ENCODE measurements at regions not wholly inside any gene's neighbourhood (a gene's known extent, or its start where the extent isn't known, plus 50 kb on each side); places are given as distances from the start of the nearest gene placed in this dataset.

DNA sequence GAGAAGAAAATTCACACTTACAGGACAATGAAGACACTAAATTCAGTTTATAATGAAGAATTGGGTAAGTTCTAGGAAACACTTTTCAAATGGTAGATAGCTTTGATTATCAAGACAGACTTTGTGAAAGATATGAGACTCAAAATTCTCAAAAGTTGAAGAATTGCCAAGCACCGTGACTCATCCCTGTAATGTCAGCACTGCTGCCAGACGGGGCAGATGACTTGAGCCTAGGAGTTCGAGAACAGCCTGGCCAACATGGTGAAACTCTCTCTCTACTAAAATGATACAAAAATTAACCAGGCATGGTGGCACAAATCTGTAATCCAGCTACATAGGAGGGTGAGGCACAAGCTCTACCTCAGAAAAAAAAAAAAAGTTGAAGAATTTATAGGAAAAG, 1820.1 kb upstream of the LRRTM1 start:
- POLR2A ChIA-PET = no interaction called here
- H3K36me3 Mint-ChIP-seq = no peaks in the 10 kb centered on the region

DNA sequence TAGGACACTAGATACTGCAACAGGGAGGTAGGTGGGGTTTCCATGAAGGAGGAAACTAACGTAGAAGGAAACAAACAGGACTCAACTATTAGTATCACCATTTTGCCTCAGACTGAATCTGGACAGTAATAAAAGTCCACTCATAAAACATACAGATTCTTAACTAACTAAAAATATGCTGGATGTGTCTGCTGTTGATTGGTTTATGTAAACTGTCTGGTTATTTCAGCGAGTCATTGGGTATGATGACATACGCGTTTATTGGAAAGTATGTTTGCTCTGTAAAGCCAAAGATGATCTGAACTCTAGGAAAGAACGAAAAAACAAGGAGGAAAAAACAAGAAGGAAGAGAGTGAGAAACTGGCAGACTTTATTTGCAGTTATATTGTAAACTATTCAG, 1816.1 kb upstream of the LRRTM1 start:
- DNase-seq (no peak), ATAC-seq (no peak)
- Mint-ChIP-seq H3K36me3 (no peaks in the 10 kb centered on the region), H3K9me3 (peaks cover 0 to 27% (median 8%) of the 10 kb centered on the region in 9 donors), H3K4me1 (no peaks in the 10 kb centered on the region), H3K27me3 (no peaks in the 10 kb centered on the region), H3K4me3 (no peak overlapping the region), H3K27ac (no peak overlapping the region)
- POLR2A ChIA-PET = no interaction called here

More for the DNA sequence above, 1820.1 kb upstream of the LRRTM1 start:
- Mint-ChIP-seq H3K27me3 (no peaks in the 10 kb centered on the region), H3K9me3 (peaks cover 4 to 34% (median 17%) of the 10 kb centered on the region in 9 donors), H3K27ac (no peak overlapping the region), H3K4me1 (no peaks in the 10 kb centered on the region), H3K4me3 (no peak overlapping the region)
- ATAC-seq (no peak), DNase-seq (no peak)

GRCh38 chr2:82120115-82120514, 1815.6 kb upstream of the LRRTM1 start:
- Mint-ChIP-seq H3K27ac (no peak overlapping the region), H3K4me1 (no peaks in the 10 kb centered on the region), H3K9me3 (peaks cover 0 to 23% (median 8%) of the 10 kb centered on the region in 9 donors), H3K36me3 (no peaks in the 10 kb centered on the region), H3K27me3 (no peaks in the 10 kb centered on the region), H3K4me3 (no peak overlapping the region)
- DNase-seq = no peak
- POLR2A ChIA-PET = no interaction called here
- ATAC-seq = no peak

DNA sequence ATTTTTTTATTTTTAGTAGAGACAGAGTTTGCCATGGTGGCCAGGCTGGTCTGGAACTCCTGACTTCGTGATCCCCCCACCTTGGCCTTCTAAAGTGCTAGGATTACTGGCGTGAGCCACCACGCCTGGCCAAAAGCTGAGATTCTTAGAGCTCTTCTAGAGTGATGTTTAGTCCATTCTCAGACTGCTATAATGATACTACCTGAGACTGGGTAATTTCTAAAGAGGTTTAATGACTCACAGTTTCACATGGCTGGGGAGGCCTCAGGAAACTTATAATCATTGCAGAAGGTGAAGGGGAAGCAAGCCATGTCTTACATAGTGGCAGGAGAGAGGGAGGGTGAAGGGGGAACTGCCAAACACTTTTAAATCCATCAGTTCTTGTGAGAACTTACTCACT, 1804.9 kb upstream of the LRRTM1 start:
- no peak for ATAC-seq
- Mint-ChIP-seq H3K4me1 (no peaks in the 10 kb centered on the region), H3K27me3 (no peaks in the 10 kb centered on the region), H3K9me3 (peaks cover 3 to 36% (median 15%) of the 10 kb centered on the region in 9 donors), H3K27ac (no peak overlapping the region), H3K36me3 (no peaks in the 10 kb centered on the region), H3K4me3 (no peak overlapping the region)
- DNase-seq = no peak
- POLR2A ChIA-PET = no interaction called here

DNA sequence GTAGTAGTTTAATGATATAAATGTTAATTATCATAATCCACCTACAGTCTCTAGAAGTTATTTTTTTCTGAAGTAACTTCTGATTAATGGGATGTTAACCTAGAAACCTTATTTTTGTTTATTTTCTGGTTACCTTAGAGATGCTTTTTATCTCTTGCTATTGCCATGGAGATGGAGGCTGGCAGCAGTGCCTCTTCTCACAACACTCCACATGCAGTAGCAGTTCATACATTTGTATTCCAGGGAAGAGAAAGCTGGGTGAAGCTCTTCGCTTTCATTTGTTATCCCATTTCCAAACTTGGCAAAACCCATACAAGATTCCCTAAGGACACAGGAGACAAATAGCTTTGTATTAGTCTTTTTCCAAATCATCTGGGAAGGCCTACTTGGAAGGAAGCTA, 1794.1 kb upstream of the LRRTM1 start:
- ATAC-seq = no peak
- H3K27ac Mint-ChIP-seq = no peak overlapping the region
- H3K36me3 Mint-ChIP-seq = no peaks in the 10 kb centered on the region
- POLR2A ChIA-PET = no interaction called here
- DNase-seq = no peak
- peaks cover 0 to 3% (median 2%) of the 10 kb centered on the region in 9 donors for H3K9me3 Mint-ChIP-seq
- no peaks in the 10 kb centered on the region for H3K4me1 Mint-ChIP-seq
- no peak overlapping the region for H3K4me3 Mint-ChIP-seq
- no peaks in the 10 kb centered on the region for H3K27me3 Mint-ChIP-seq

DNA sequence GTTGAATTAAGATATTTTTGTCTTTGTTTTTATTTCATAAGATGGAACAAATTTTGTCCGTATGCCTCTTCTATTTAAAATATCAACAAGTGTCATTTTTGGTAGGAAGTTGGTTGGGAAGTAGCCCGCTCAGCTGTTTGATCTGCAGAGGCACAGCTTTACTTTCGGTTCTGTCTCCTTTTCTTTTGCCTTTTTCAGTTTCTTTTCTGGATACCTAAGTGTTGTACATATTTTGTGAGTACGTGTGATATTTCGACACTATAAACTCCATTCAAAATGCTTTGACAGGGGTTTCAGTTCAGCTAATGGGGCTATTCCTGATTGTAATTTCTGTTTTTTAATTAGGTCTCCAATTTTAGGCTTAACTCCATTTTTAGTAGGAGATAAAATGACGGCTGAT, 1785.0 kb upstream of the LRRTM1 start:
- H3K36me3 Mint-ChIP-seq = no peaks in the 10 kb centered on the region
- H3K9me3 Mint-ChIP-seq = peaks cover 0 to 27% (median 9%) of the 10 kb centered on the region in 9 donors
- no peak for ATAC-seq
- DNase-seq = no peak
- POLR2A ChIA-PET = no interaction called here
- H3K4me1 Mint-ChIP-seq = no peaks in the 10 kb centered on the region
- no peak overlapping the region for H3K27ac Mint-ChIP-seq
- peak overlapping the region in 1 of 10 donors; percentile 3 for H3K4me3 Mint-ChIP-seq
- H3K27me3 Mint-ChIP-seq = no peaks in the 10 kb centered on the region

GRCh38 chr2:82084679-82085392, 1780.3 kb upstream of the LRRTM1 start:
- H3K27me3 Mint-ChIP-seq = no peaks in the 10 kb centered on the region
- POLR2A ChIA-PET = interaction anchor here (0.7 kb wide), 1 partner anchor 190 kb away, joined by 3 read pairs; no protein-coding TSS in a partner anchor
- no peaks in the 10 kb centered on the region for H3K36me3 Mint-ChIP-seq
- no peak overlapping the region for H3K4me3 Mint-ChIP-seq
- DNase-seq (no peak), ATAC-seq (no peak)
- no peak overlapping the region for H3K27ac Mint-ChIP-seq
- peaks cover 1 to 29% (median 13%) of the 10 kb centered on the region in 9 donors for H3K9me3 Mint-ChIP-seq
- no peaks in the 10 kb centered on the region for H3K4me1 Mint-ChIP-seq

GRCh38 chr2:82075875-82076274, 1771.3 kb upstream of the LRRTM1 start:
- no peak overlapping the region for H3K4me3 Mint-ChIP-seq
- peaks cover 0 to 26% (median 8%) of the 10 kb centered on the region in 9 donors for H3K9me3 Mint-ChIP-seq
- H3K27ac Mint-ChIP-seq = no peak overlapping the region
- no peaks in the 10 kb centered on the region for H3K4me1 Mint-ChIP-seq
- DNase-seq = no peak
- H3K36me3 Mint-ChIP-seq = no peaks in the 10 kb centered on the region
- H3K27me3 Mint-ChIP-seq = no peaks in the 10 kb centered on the region
- POLR2A ChIA-PET = no interaction called here
- no peak for ATAC-seq

DNA sequence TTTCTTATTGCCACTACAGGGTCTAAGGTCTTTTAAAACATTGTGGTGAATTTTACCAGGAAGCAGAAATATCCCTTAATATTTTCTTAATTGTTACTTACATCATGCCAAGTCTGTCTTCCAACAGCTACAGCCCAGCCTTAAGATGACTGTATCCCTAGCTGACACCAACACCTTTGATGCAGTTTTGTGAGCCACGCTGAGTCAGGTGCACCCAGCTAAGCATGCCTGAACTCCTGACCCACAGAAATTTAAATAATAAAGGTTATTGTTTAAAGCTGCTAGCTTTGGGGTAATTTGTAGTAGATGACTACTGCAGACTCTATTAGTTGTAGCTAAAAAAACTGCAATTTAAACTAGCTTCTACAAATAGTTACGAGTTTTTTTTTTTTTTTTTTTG, 1757.9 kb upstream of the LRRTM1 start:
- H3K36me3 Mint-ChIP-seq = no peaks in the 10 kb centered on the region
- no peak for DNase-seq
- no peaks in the 10 kb centered on the region for H3K4me1 Mint-ChIP-seq
- no peak overlapping the region for H3K27ac Mint-ChIP-seq
- no peak for ATAC-seq
- POLR2A ChIA-PET = no interaction called here
- peaks cover 0 to 14% (median 7%) of the 10 kb centered on the region in 9 donors for H3K9me3 Mint-ChIP-seq
- H3K4me3 Mint-ChIP-seq = no peak overlapping the region
- no peaks in the 10 kb centered on the region for H3K27me3 Mint-ChIP-seq

GRCh38 chr2:82055846-82056245, 1751.3 kb upstream of the LRRTM1 start:
- no peaks in the 10 kb centered on the region for H3K27me3 Mint-ChIP-seq
- no peaks in the 10 kb centered on the region for H3K4me1 Mint-ChIP-seq
- ATAC-seq = no peak
- DNase-seq = no peak
- no peak overlapping the region for H3K4me3 Mint-ChIP-seq
- no peak overlapping the region for H3K27ac Mint-ChIP-seq
- POLR2A ChIA-PET = no interaction called here
- no peaks in the 10 kb centered on the region for H3K36me3 Mint-ChIP-seq
- H3K9me3 Mint-ChIP-seq = peaks cover 4 to 39% (median 9%) of the 10 kb centered on the region in 9 donors

DNA sequence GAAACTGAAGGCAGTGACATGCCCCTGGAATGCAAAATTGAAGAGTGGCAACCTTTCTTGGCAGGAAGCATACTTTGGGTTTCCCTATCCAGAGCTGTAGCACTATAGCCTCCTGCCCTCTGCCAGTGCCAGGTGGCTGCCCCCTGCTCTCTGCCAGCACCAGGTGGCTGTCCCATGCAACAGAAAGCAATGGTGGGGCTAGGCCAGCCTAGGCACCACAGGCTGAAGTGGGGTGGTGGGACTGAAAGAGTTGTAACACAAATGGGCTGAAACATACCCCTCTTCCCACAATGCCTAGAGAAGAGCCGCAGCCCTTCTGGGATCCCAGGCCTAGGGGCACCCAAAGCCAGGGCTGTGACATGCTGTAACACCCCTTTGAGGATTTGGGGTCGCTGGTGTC, 1739.3 kb upstream of the LRRTM1 start:
- DNase-seq (no peak), ATAC-seq (no peak)

GRCh38 chr2:82027921-82028615, 1723.5 kb upstream of the LRRTM1 start:
- Mint-ChIP-seq H3K4me3 (no peak overlapping the region), H3K4me1 (no peaks in the 10 kb centered on the region), H3K9me3 (peaks cover 6 to 41% (median 17%) of the 10 kb centered on the region in 9 donors), H3K36me3 (peaks cover 0 to 5% (median 0%) of the 10 kb centered on the region in 3 donors), H3K27me3 (no peaks in the 10 kb centered on the region), H3K27ac (no peak overlapping the region)
- POLR2A ChIA-PET = no interaction called here
- DNase-seq (no peak), ATAC-seq (no peak)

More for the DNA sequence above, 1739.3 kb upstream of the LRRTM1 start:
- no peak overlapping the region for H3K4me3 Mint-ChIP-seq
- peaks cover 10 to 35% (median 14%) of the 10 kb centered on the region in 9 donors for H3K9me3 Mint-ChIP-seq
- H3K4me1 Mint-ChIP-seq = no peaks in the 10 kb centered on the region
- H3K36me3 Mint-ChIP-seq = peaks cover 0 to 7% (median 0%) of the 10 kb centered on the region in 3 donors
- POLR2A ChIA-PET = no interaction called here
- H3K27me3 Mint-ChIP-seq = no peaks in the 10 kb centered on the region
- no peak overlapping the region for H3K27ac Mint-ChIP-seq

- H3K27me3 Mint-ChIP-seq = no peaks in the 10 kb centered on the region
- H3K4me1 Mint-ChIP-seq = no peaks in the 10 kb centered on the region
- POLR2A ChIA-PET = no interaction called here
- H3K4me3 Mint-ChIP-seq = no peak overlapping the region
- DNase-seq (no peak), ATAC-seq (no peak)
- peaks cover 0 to 2% (median 0%) of the 10 kb centered on the region in 3 donors for H3K36me3 Mint-ChIP-seq
- peaks cover 0 to 17% (median 10%) of the 10 kb centered on the region in 9 donors for H3K9me3 Mint-ChIP-seq
- no peak overlapping the region for H3K27ac Mint-ChIP-seq
Measured at GRCh38 chr2:82023710-82024109, 1719.2 kb upstream of the LRRTM1 start.

Data from naive thymus-derived CD8-positive, alpha-beta T cell (primary cell).